OCI-LY3 (cell line): ENCODE measurements at regions not wholly inside any gene's neighbourhood (a gene's known extent, or its start where the extent isn't known, plus 50 kb on each side); places are given as distances from the start of the nearest gene placed in this dataset.
"Not testable (repeated sequence)": the region's sequence is repeated elsewhere in the genome, so short reads cannot be mapped to it uniquely, and the experiment has no call there.

Experiments used
- CTCF ChIP-seq: fragments of 200-600, 300-600 bp; sonication (generic); IDR thresholded peaks from 2 replicates; pipeline ENCODE4 v1.5.1; 2014; ENCODE audit warnings: antibody characterized with exemption, low read length, low read depth
- EZH2phosphoT487 ChIP-seq: fragments of 200-600 bp; shearing (Covaris generic); IDR thresholded peaks from 2 replicates; pipeline ENCODE4 v1.6.1; 2018; ENCODE audit warnings: antibody characterized with exemption, mixed run types, low read depth

- TF ChIP-seq CTCF, EZH2phosphoT487: not testable (repeated sequence)
Observed at GRCh38 chr16:29136046-29136696, 151.3 kb downstream of the LAT start.
